ENCODE measurements at regions not wholly inside any gene's neighbourhood (a gene's known extent, or its start where the extent isn't known, plus 50 kb on each side); places are given as distances from the start of the nearest gene placed in this dataset.

- no peaks in the 10 kb centered on the region for H4K20me1 ChIP-seq (ENCODE audit: insufficient read depth, low read length)
- H3K9ac ChIP-seq (ENCODE audit: low read length): no peak overlapping the region
- H3K9me2 ChIP-seq (replicated peaks; ENCODE audit: insufficient read depth, low read length): no peaks in the 10 kb centered on the region
- DNase-seq: no peak
- no peaks in the 10 kb centered on the region for H3K4me1 ChIP-seq (ENCODE audit: low read length)
- H3K4me2 ChIP-seq (ENCODE audit: low read depth, low read length): no peak overlapping the region
- no peaks in the 10 kb centered on the region for H3K36me3 ChIP-seq (replicated peaks; ENCODE audit: insufficient read depth, low read length)
- no peaks in the 10 kb centered on the region for H3K27me3 ChIP-seq (replicated peaks; ENCODE audit: insufficient read depth, low read length)
- no peak overlapping the region for H3K27ac ChIP-seq (ENCODE audit: low read length)
- H2AFZ ChIP-seq (ENCODE audit: low read length): no peak overlapping the region
- H3F3A ChIP-seq (ENCODE audit: insufficient read depth, low read length): no peaks in the 10 kb centered on the region
- no peaks in the 10 kb centered on the region for H3K79me2 ChIP-seq (ENCODE audit: low read length)
- TF ChIP-seq EZH2 (optimal IDR thresholded peaks at IDR 0.05; ENCODE audit: low read depth, low read length) (no peak), EZH2phosphoT487 (IDR thresholded peaks at IDR 0.05; ENCODE audit: low read length) (no peak), CTCF (IDR thresholded peaks at IDR 0.05; ENCODE audit: low read length) (no peak)
- H3K9me3 ChIP-seq (replicated peaks; ENCODE audit: insufficient read depth, low read length): no peaks in the 10 kb centered on the region
- H3K4me3 ChIP-seq (ENCODE audit: low read length): no peak overlapping the region
Measured at GRCh38 chr12:92276276-92276675, 130.6 kb upstream of the BTG1 start.

- Histone ChIP-seq H3F3A (ENCODE audit: insufficient read depth, low read length) (no peaks in the 10 kb centered on the region), H4K20me1 (ENCODE audit: insufficient read depth, low read length) (no peaks in the 10 kb centered on the region), H2AFZ (ENCODE audit: low read length) (no peak overlapping the region), H3K79me2 (ENCODE audit: low read length) (no peaks in the 10 kb centered on the region), H3K9me3 (replicated peaks; ENCODE audit: insufficient read depth, low read length) (no peaks in the 10 kb centered on the region), H3K9me2 (replicated peaks; ENCODE audit: insufficient read depth, low read length) (no peaks in the 10 kb centered on the region), H3K27ac (ENCODE audit: low read length) (no peak overlapping the region), H3K9ac (ENCODE audit: low read length) (no peak overlapping the region), H3K36me3 (replicated peaks; ENCODE audit: insufficient read depth, low read length) (no peaks in the 10 kb centered on the region), H3K4me2 (ENCODE audit: low read depth, low read length) (no peak overlapping the region), H3K4me3 (ENCODE audit: low read length) (no peak overlapping the region), H3K4me1 (ENCODE audit: low read length) (no peaks in the 10 kb centered on the region), H3K27me3 (replicated peaks; ENCODE audit: insufficient read depth, low read length) (no peaks in the 10 kb centered on the region)
- DNase-seq: no peak
- TF ChIP-seq CTCF (IDR thresholded peaks at IDR 0.05; ENCODE audit: low read length): no peak
- no peak for TF ChIP-seq EZH2phosphoT487 (IDR thresholded peaks at IDR 0.05; ENCODE audit: low read length)
- no peak for TF ChIP-seq EZH2 (optimal IDR thresholded peaks at IDR 0.05; ENCODE audit: low read depth, low read length)
Measured at GRCh38 chr12:92275443-92276154, 130.0 kb upstream of the BTG1 start.

GRCh38 chr12:92273076-92273475 is 127.4 kb upstream of the BTG1 start:
- TF ChIP-seq EZH2 (optimal IDR thresholded peaks at IDR 0.05; ENCODE audit: low read depth, low read length) (no peak), CTCF (IDR thresholded peaks at IDR 0.05; ENCODE audit: low read length) (no peak), EZH2phosphoT487 (IDR thresholded peaks at IDR 0.05; ENCODE audit: low read length) (no peak)
- Histone ChIP-seq H3F3A (ENCODE audit: insufficient read depth, low read length) (no peaks in the 10 kb centered on the region), H3K4me2 (ENCODE audit: low read depth, low read length) (no peak overlapping the region), H3K79me2 (ENCODE audit: low read length) (no peaks in the 10 kb centered on the region), H3K9ac (ENCODE audit: low read length) (no peak overlapping the region), H3K27me3 (replicated peaks; ENCODE audit: insufficient read depth, low read length) (no peaks in the 10 kb centered on the region), H4K20me1 (ENCODE audit: insufficient read depth, low read length) (no peaks in the 10 kb centered on the region), H2AFZ (ENCODE audit: low read length) (no peak overlapping the region), H3K4me3 (ENCODE audit: low read length) (no peak overlapping the region), H3K4me1 (ENCODE audit: low read length) (no peaks in the 10 kb centered on the region), H3K9me2 (replicated peaks; ENCODE audit: insufficient read depth, low read length) (no peaks in the 10 kb centered on the region), H3K9me3 (replicated peaks; ENCODE audit: insufficient read depth, low read length) (no peaks in the 10 kb centered on the region), H3K36me3 (replicated peaks; ENCODE audit: insufficient read depth, low read length) (no peaks in the 10 kb centered on the region), H3K27ac (ENCODE audit: low read length) (no peak overlapping the region)
- DNase-seq: no peak
